ENCODE measurements at regions not wholly inside any gene's neighbourhood (a gene's known extent, or its start where the extent isn't known, plus 50 kb on each side); places are given as distances from the start of the nearest gene placed in this dataset.

DNA sequence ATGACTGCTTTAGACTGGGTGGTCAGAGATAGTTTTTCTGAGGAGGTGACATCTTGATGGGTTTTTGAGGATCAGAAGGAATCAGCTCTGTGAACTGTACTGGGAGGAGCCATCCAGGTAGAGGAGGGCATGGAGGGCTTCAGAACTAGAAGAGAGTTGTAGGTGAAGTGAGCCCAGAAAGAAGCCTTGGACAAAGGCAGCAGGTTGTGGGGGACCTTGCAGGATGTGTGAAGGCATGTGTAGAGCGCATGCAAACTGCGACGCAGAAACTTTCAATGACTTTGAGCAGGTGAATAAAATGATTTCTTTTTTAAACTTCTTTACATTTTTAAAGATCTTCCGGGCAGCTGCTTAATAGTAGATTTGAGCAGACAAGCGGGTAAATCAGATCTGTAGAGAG is 83.9 kb upstream of the SIX2 start:
- H3K27ac Mint-ChIP-seq, result no peak overlapping the region
- CTCF ChIA-PET, result no interaction called here

DNA sequence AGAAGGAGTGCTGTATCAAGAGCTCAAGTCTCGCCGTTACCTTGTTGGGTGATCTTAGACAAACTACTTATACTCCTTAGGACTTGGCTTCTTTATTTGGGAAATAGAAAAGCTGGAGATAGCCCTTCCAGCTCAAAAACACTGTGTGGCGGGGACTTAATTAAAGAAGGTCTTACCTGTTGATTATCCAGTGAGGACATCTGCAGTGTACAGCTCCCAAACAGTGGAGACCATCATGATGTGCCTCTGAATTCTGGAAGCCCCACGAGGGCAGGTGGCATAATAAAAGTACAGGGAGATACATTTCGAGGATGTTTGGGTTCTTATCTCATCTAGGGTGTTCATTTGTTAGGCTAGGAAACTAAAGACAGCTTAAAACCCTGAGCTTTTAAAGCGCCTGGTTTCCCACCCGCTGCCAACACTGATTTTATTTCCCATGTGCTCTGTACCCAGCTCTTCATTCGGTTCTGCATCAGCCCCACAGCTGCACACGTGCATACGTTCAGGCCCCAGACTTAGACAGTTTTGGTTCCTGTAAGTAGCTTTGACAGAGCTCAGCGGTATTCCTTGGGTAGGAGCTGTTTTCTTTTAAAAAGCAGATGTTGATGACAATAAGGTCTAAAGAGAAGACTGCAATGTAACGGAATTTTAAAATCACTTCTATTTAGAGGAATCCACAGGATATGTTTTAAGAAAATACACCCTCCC is 80.5 kb upstream of the SIX2 start:
- H3K9me3 Mint-ChIP-seq, result peaks cover 0 to 4% (median 0%) of the 10 kb centered on the region in 11 donors
- Histone ChIP-seq H3K9me3 (ENCODE audit: control insufficient read depth in 2 of 3, low read length in 3 of 3) (no peaks in the 10 kb centered on the region), H3K27ac (ENCODE audit: low read depth, low read length) (no peak overlapping the region), H3K4me3 (ENCODE audit: low read length) (no peak overlapping the region), H3K36me3 (ENCODE audit: control insufficient read depth in 2 of 3, insufficient read depth in 3 of 3, low read length in 3 of 3) (no peaks in the 10 kb centered on the region), H3K4me1 (ENCODE audit: control insufficient read depth in 2 of 2, insufficient read depth in 2 of 2, low read length in 2 of 2) (no peaks in the 10 kb centered on the region), H3K27me3 (ENCODE audit: control insufficient read depth in 2 of 2, insufficient read depth in 2 of 2, low read length in 2 of 2) (no peaks in the 10 kb centered on the region)
- no peaks in the 10 kb centered on the region for H3K4me1 Mint-ChIP-seq
- no peaks in the 10 kb centered on the region for H3K36me3 Mint-ChIP-seq
- H3K27me3 Mint-ChIP-seq, result peaks cover 7 to 26% (median 13%) of the 10 kb centered on the region in 5 donors
- H3K4me3 Mint-ChIP-seq, result no peak overlapping the region
- no peak overlapping the region for H3K27ac Mint-ChIP-seq
- no peak for ATAC-seq
- no peak for DNase-seq
- intact Hi-C loops (cut with micrococcal nuclease), result no loop called here
- POLR2A ChIA-PET, result no interaction called here
- CTCF ChIA-PET, result no interaction called here

More for the DNA sequence above, 83.9 kb upstream of the SIX2 start:
- no peak overlapping the region for H3K4me3 Mint-ChIP-seq
- no peaks in the 10 kb centered on the region for H3K36me3 ChIP-seq (ENCODE audit: control insufficient read depth in 2 of 3, insufficient read depth in 3 of 3, low read length in 3 of 3)
- DNase-seq (no peak), ATAC-seq (no peak)
- no peak overlapping the region for H3K27ac ChIP-seq (ENCODE audit: low read depth, low read length)
- no peaks in the 10 kb centered on the region for H3K4me1 Mint-ChIP-seq
- H3K4me1 ChIP-seq (ENCODE audit: control insufficient read depth in 2 of 2, insufficient read depth in 2 of 2, low read length in 2 of 2), result no peaks in the 10 kb centered on the region
- no peaks in the 10 kb centered on the region for H3K9me3 ChIP-seq (ENCODE audit: control insufficient read depth in 2 of 3, low read length in 3 of 3)
- H3K36me3 Mint-ChIP-seq, result no peaks in the 10 kb centered on the region
- H3K4me3 ChIP-seq (ENCODE audit: low read length), result no peak overlapping the region
- H3K9me3 Mint-ChIP-seq, result peaks cover 0 to 12% (median 2%) of the 10 kb centered on the region in 11 donors
- POLR2A ChIA-PET, result no interaction called here
- no peaks in the 10 kb centered on the region for H3K27me3 ChIP-seq (ENCODE audit: control insufficient read depth in 2 of 2, insufficient read depth in 2 of 2, low read length in 2 of 2)
- intact Hi-C loops (cut with micrococcal nuclease), result no loop called here
- peaks cover 18 to 53% (median 25%) of the 10 kb centered on the region in 5 donors for H3K27me3 Mint-ChIP-seq

DNA sequence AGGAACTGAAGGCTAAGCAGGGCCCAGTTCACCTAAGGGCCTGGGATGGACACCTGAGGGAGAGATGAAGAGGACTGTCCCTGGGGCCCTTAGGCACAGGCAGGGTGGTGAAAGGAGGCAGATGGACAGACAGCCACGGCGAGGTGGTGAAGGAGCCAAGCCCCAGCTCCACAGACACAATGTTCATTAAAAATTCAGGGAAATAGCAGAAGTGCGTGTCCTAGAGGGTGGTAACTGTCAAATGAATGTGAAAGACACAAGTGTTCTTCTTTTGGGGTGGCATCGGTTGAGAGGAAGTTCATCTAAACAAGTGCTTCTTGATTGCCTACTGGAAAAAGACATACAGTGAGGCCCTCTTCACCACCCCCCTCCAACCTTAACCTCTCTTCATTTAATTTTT is 76.2 kb upstream of the SIX2 start:
- CTCF ChIA-PET, result no interaction called here
- Histone ChIP-seq H3K4me1 (ENCODE audit: control insufficient read depth in 2 of 2, insufficient read depth in 2 of 2, low read length in 2 of 2) (no peaks in the 10 kb centered on the region), H3K27ac (ENCODE audit: low read depth, low read length) (no peak overlapping the region), H3K4me3 (ENCODE audit: low read length) (no peak overlapping the region), H3K27me3 (ENCODE audit: control insufficient read depth in 2 of 2, insufficient read depth in 2 of 2, low read length in 2 of 2) (no peaks in the 10 kb centered on the region), H3K9me3 (ENCODE audit: control insufficient read depth in 2 of 3, low read length in 3 of 3) (no peaks in the 10 kb centered on the region), H3K36me3 (ENCODE audit: control insufficient read depth in 2 of 3, insufficient read depth in 3 of 3, low read length in 3 of 3) (no peaks in the 10 kb centered on the region)
- intact Hi-C loops (cut with micrococcal nuclease), result no loop called here
- ATAC-seq (no peak), DNase-seq (no peak)
- H3K4me1 Mint-ChIP-seq, result no peaks in the 10 kb centered on the region
- no peak overlapping the region for H3K4me3 Mint-ChIP-seq
- H3K36me3 Mint-ChIP-seq, result no peaks in the 10 kb centered on the region
- peaks cover 0 to 7% (median 0%) of the 10 kb centered on the region in 11 donors for H3K9me3 Mint-ChIP-seq
- H3K27me3 Mint-ChIP-seq, result peaks cover 0 to 12% (median 7%) of the 10 kb centered on the region in 5 donors
- no peak overlapping the region for H3K27ac Mint-ChIP-seq
- POLR2A ChIA-PET, result no interaction called here

DNA sequence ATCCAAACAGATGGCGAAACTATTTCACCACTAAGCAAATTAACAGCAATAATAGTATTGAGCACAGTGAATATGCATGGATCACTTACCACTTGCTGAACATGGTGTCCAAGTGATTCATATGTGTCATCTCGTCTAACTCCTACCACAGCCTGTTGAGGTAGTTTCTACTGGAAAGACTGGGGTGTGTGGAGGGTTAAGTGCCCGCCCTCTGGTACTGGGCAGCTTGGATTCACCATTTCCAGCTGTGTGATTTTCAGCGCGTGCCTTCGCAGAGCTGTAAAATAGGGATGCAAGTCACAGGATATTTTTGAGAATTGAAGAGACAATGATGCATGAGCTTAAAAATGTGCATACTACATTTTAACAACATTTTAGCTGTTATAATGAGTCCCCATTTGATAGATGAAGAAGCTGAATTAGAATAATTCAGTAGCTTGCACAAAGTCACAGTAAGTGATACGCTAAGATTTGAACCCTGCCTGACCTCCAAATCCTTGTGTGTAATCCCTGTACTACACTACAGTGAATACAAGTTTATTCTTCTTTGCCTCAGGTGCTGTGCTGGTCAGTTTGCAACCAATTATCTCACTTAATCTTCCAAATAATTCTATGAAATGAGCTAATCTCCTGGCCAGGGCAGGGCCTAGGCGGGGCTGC is 75.2 kb upstream of the SIX2 start:
- no peaks in the 10 kb centered on the region for H3K9me3 ChIP-seq (ENCODE audit: control insufficient read depth in 2 of 3, low read length in 3 of 3)
- intact Hi-C loops (cut with micrococcal nuclease), result no loop called here
- H3K27ac ChIP-seq (ENCODE audit: low read depth, low read length), result no peak overlapping the region
- H3K27me3 ChIP-seq (ENCODE audit: control insufficient read depth in 2 of 2, insufficient read depth in 2 of 2, low read length in 2 of 2), result no peaks in the 10 kb centered on the region
- H3K27ac Mint-ChIP-seq, result no peak overlapping the region
- no peaks in the 10 kb centered on the region for H3K4me1 Mint-ChIP-seq
- CTCF ChIA-PET, result no interaction called here
- H3K4me3 Mint-ChIP-seq, result no peak overlapping the region
- no peaks in the 10 kb centered on the region for H3K36me3 ChIP-seq (ENCODE audit: control insufficient read depth in 2 of 3, insufficient read depth in 3 of 3, low read length in 3 of 3)
- no peaks in the 10 kb centered on the region for H3K4me1 ChIP-seq (ENCODE audit: control insufficient read depth in 2 of 2, insufficient read depth in 2 of 2, low read length in 2 of 2)
- no peaks in the 10 kb centered on the region for H3K36me3 Mint-ChIP-seq
- ATAC-seq (no peak), DNase-seq (no peak)
- peaks cover 0 to 10% (median 7%) of the 10 kb centered on the region in 5 donors for H3K27me3 Mint-ChIP-seq
- POLR2A ChIA-PET, result no interaction called here
- no peak overlapping the region for H3K4me3 ChIP-seq (ENCODE audit: low read length)
- peaks cover 0 to 7% (median 0%) of the 10 kb centered on the region in 11 donors for H3K9me3 Mint-ChIP-seq

DNA sequence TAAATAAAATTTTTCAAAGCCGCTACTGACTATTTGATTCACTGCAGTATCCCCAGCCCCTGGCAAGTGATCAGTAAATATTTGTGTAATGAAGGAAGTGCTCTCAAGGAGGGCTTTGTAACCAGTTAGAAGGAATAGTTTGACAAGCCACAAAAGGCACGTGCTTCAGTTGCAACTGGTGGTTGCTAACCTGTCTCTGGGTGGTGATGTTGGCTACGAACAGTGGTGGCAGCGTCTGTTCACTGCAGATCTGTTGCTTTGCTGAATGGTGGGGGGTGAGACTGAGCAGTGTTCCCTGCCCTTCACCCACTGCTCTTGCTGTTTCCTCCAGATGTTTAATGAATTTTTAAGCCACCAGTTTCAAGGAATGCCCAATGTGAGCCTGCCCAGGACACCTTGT is 73.9 kb upstream of the SIX2 start:
- H3K9me3 ChIP-seq (ENCODE audit: control insufficient read depth in 2 of 3, low read length in 3 of 3), result no peaks in the 10 kb centered on the region
- intact Hi-C loops (cut with micrococcal nuclease), result no loop called here
- H3K36me3 ChIP-seq (ENCODE audit: control insufficient read depth in 2 of 3, insufficient read depth in 3 of 3, low read length in 3 of 3), result no peaks in the 10 kb centered on the region
- Mint-ChIP-seq H3K27ac (no peak overlapping the region), H3K9me3 (peaks cover 0 to 7% (median 0%) of the 10 kb centered on the region in 11 donors), H3K4me3 (no peak overlapping the region), H3K4me1 (no peaks in the 10 kb centered on the region), H3K36me3 (no peaks in the 10 kb centered on the region), H3K27me3 (peaks cover 0 to 10% (median 5%) of the 10 kb centered on the region in 5 donors)
- DNase-seq (no peak), ATAC-seq (no peak)
- H3K27ac ChIP-seq (ENCODE audit: low read depth, low read length), result no peak overlapping the region
- ChIA-PET POLR2A (no interaction called here), CTCF (no interaction called here)
- H3K27me3 ChIP-seq (ENCODE audit: control insufficient read depth in 2 of 2, insufficient read depth in 2 of 2, low read length in 2 of 2), result no peaks in the 10 kb centered on the region
- H3K4me3 ChIP-seq (ENCODE audit: low read length), result no peak overlapping the region
- H3K4me1 ChIP-seq (ENCODE audit: control insufficient read depth in 2 of 2, insufficient read depth in 2 of 2, low read length in 2 of 2), result no peaks in the 10 kb centered on the region

DNA sequence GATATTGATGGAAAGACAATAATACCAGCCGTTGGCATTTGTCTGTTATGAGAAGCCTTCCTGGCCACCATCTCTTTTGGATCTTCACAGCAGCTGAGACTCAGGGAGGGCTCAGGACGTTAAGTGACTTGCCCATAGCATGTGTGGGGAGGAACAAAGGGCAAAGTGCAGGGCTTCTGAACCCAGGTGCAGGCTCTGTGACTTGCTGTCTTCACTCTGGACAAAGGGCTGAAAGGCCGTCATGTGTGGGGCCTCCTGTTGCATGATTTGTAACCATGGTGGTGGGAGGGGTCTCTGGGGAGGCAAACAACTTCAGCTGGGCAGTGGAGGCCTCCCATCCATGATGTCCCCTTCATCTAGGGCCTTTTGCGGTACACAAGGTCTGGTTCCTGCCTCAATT is 65.5 kb upstream of the SIX2 start:
- no peaks in the 10 kb centered on the region for H3K9me3 Mint-ChIP-seq
- intact Hi-C loops (cut with micrococcal nuclease), result no loop called here
- peaks cover 4 to 38% (median 18%) of the 10 kb centered on the region in 5 donors for H3K27me3 Mint-ChIP-seq
- H3K36me3 ChIP-seq (ENCODE audit: control insufficient read depth in 2 of 3, insufficient read depth in 3 of 3, low read length in 3 of 3), result no peaks in the 10 kb centered on the region
- no peak overlapping the region for H3K4me3 ChIP-seq (ENCODE audit: low read length)
- no peak overlapping the region for H3K27ac ChIP-seq (ENCODE audit: low read depth, low read length)
- no peaks in the 10 kb centered on the region for H3K9me3 ChIP-seq (ENCODE audit: control insufficient read depth in 2 of 3, low read length in 3 of 3)
- H3K36me3 Mint-ChIP-seq, result no peaks in the 10 kb centered on the region
- POLR2A ChIA-PET, result no interaction called here
- no peaks in the 10 kb centered on the region for H3K4me1 Mint-ChIP-seq
- H3K4me1 ChIP-seq (ENCODE audit: control insufficient read depth in 2 of 2, insufficient read depth in 2 of 2, low read length in 2 of 2), result no peaks in the 10 kb centered on the region
- H3K27me3 ChIP-seq (ENCODE audit: control insufficient read depth in 2 of 2, insufficient read depth in 2 of 2, low read length in 2 of 2), result no peaks in the 10 kb centered on the region
- H3K27ac Mint-ChIP-seq, result no peak overlapping the region
- DNase-seq (no peak), ATAC-seq (no peak)
- CTCF ChIA-PET, result no interaction called here
- H3K4me3 Mint-ChIP-seq, result no peak overlapping the region

DNA sequence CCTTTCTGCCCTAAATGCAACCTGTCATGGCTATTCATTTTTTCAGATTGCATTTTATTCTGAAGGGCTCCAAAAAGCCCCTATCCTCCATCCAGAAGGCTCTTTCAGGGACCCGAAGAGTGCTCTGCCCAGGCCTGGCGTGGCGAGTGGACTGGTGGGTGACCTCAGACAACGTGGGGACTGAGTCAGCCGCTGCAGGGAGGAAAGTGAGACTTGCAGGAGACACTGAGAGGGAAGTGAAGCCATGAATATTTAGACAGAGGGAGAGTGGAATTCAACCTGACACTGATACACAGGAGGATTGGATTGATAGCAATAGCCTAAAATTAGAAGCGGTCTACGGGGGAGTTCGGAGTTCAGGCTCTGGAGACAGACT is 63.6 kb upstream of the SIX2 start:
- no peak overlapping the region for H3K4me3 ChIP-seq (ENCODE audit: low read length)
- ATAC-seq, result no peak
- Mint-ChIP-seq H3K27ac (no peak overlapping the region), H3K4me3 (no peak overlapping the region), H3K36me3 (no peaks in the 10 kb centered on the region), H3K9me3 (peaks cover 0 to 2% (median 0%) of the 10 kb centered on the region in 11 donors), H3K27me3 (peaks cover 4 to 49% (median 31%) of the 10 kb centered on the region in 5 donors), H3K4me1 (no peaks in the 10 kb centered on the region)
- no peak overlapping the region for H3K27ac ChIP-seq (ENCODE audit: low read depth, low read length)
- no peaks in the 10 kb centered on the region for H3K27me3 ChIP-seq (ENCODE audit: control insufficient read depth in 2 of 2, insufficient read depth in 2 of 2, low read length in 2 of 2)
- H3K36me3 ChIP-seq (ENCODE audit: control insufficient read depth in 2 of 3, insufficient read depth in 3 of 3, low read length in 3 of 3), result no peaks in the 10 kb centered on the region
- no peak for DNase-seq
- H3K4me1 ChIP-seq (ENCODE audit: control insufficient read depth in 2 of 2, insufficient read depth in 2 of 2, low read length in 2 of 2), result no peaks in the 10 kb centered on the region
- intact Hi-C loops (cut with micrococcal nuclease), result no loop called here
- POLR2A ChIA-PET, result no interaction called here
- CTCF ChIA-PET, result no interaction called here
- no peaks in the 10 kb centered on the region for H3K9me3 ChIP-seq (ENCODE audit: control insufficient read depth in 2 of 3, low read length in 3 of 3)
